ENCODE measurements at regions not wholly inside any gene's neighbourhood (a gene's known extent, or its start where the extent isn't known, plus 50 kb on each side); places are given as distances from the start of the nearest gene placed in this dataset.

DNA sequence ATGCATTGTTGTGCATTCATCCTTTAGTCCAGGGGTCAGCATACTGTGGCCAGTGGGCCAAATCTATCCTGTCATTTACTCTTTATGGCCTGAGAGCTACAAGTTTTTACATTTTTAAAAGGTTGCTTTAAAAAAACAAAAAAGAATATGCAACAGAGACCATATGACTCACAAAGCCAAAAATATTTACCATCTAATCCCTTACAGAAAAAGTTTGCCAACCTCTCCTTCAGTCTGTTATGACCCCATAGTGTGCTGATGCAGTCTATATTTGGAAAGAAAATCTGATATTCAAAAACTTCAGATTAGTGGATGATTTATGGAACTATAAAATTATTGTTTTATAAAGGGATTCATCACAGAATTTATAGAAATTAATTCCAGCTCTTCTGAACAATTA is 237.5 kb upstream of the IL12A start:
- TF ChIP-seq, protein P1, sequence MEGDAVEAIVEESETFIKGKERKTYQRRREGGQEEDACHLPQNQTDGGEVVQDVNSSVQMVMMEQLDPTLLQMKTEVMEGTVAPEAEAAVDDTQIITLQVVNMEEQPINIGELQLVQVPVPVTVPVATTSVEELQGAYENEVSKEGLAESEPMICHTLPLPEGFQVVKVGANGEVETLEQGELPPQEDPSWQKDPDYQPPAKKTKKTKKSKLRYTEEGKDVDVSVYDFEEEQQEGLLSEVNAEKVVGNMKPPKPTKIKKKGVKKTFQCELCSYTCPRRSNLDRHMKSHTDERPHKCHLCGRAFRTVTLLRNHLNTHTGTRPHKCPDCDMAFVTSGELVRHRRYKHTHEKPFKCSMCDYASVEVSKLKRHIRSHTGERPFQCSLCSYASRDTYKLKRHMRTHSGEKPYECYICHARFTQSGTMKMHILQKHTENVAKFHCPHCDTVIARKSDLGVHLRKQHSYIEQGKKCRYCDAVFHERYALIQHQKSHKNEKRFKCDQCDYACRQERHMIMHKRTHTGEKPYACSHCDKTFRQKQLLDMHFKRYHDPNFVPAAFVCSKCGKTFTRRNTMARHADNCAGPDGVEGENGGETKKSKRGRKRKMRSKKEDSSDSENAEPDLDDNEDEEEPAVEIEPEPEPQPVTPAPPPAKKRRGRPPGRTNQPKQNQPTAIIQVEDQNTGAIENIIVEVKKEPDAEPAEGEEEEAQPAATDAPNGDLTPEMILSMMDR (IDR thresholded peaks at IDR 0.05; ENCODE audit: low read depth, low read length), result no peak
- no peak for TF ChIP-seq POLR2A (IDR thresholded peaks at IDR 0.05; ENCODE audit: extremely low read depth, insufficient read length)
- TF ChIP-seq, protein P2, sequence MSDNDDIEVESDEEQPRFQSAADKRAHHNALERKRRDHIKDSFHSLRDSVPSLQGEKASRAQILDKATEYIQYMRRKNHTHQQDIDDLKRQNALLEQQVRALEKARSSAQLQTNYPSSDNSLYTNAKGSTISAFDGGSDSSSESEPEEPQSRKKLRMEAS (IDR thresholded peaks at IDR 0.05; ENCODE audit: low read depth, low read length), result no peak

Measured in NB4 (cell line).